ENCODE measurements at regions not wholly inside any gene's neighbourhood (a gene's known extent, or its start where the extent isn't known, plus 50 kb on each side); places are given as distances from the start of the nearest gene placed in this dataset.

- no peak overlapping the region for H3K4me3 ChIP-seq (ENCODE audit: low read length)
- no peak for DNase-seq (ENCODE audit: low read depth)
- no peak for TF ChIP-seq CTCF (conservative IDR thresholded peaks at IDR 0.05; ENCODE audit: low read depth, low read length)
Measured at GRCh38 chr1:4164965-4165364, 264.9 kb upstream of the C1orf174 start.

GRCh38 chr1:4165686-4166300, 265.7 kb upstream of the C1orf174 start:
- no peak overlapping the region for H3K4me3 ChIP-seq (ENCODE audit: low read length)
- TF ChIP-seq CTCF (conservative IDR thresholded peaks at IDR 0.05; ENCODE audit: low read depth, low read length), result no peak
- DNase-seq (ENCODE audit: low read depth), result no peak

GRCh38 chr1:4166713-4167112, 266.6 kb upstream of the C1orf174 start:
- no peak for TF ChIP-seq CTCF (conservative IDR thresholded peaks at IDR 0.05; ENCODE audit: low read depth, low read length)
- H3K4me3 ChIP-seq (ENCODE audit: low read length), result no peak overlapping the region
- no peak for DNase-seq (ENCODE audit: low read depth)

GRCh38 chr1:4169991-4170390, 269.9 kb upstream of the C1orf174 start:
- no peak for TF ChIP-seq CTCF (conservative IDR thresholded peaks at IDR 0.05; ENCODE audit: low read depth, low read length)
- DNase-seq (ENCODE audit: low read depth), result no peak

GRCh38 chr1:4170548-4171340, 270.7 kb upstream of the C1orf174 start:
- no peak for DNase-seq (ENCODE audit: low read depth)
- TF ChIP-seq CTCF (conservative IDR thresholded peaks at IDR 0.05; ENCODE audit: low read depth, low read length), result no peak
- H3K4me3 ChIP-seq (ENCODE audit: low read length), result no peak overlapping the region

More at GRCh38 chr1:4169991-4170390, 269.9 kb upstream of the C1orf174 start:
- H3K4me3 ChIP-seq (ENCODE audit: low read length), result no peak overlapping the region

GRCh38 chr1:4171480-4172450, 271.7 kb upstream of the C1orf174 start:
- TF ChIP-seq CTCF (conservative IDR thresholded peaks at IDR 0.05; ENCODE audit: low read depth, low read length), result no peak

More at GRCh38 chr1:4171480-4172450, 271.7 kb upstream of the C1orf174 start:
- no peak for DNase-seq (ENCODE audit: low read depth)
- H3K4me3 ChIP-seq (ENCODE audit: low read length), result no peak overlapping the region
